Kidney epithelial cell (primary cell): ENCODE measurements at regions not wholly inside any gene's neighbourhood (a gene's known extent, or its start where the extent isn't known, plus 50 kb on each side); places are given as distances from the start of the nearest gene placed in this dataset.

Experiments
- DNase-seq: peaks from one replicate; pipeline ENCODE4 v3.0.0-alpha.2; 2010; ENCODE audit warnings: low read depth
- H3K27me3 ChIP-seq: 2 replicates; pipeline ENCODE4 v1.6.0; 2011; ENCODE audit warnings: low read length; ENCODE audit not compliant: control insufficient read depth, insufficient read depth
- H3K36me3 ChIP-seq: 2 replicates; pipeline ENCODE4 v1.5.1; 2011; ENCODE audit warnings: low read length; ENCODE audit not compliant: control insufficient read depth, insufficient read depth
- H3K4me3 ChIP-seq: 2 replicates; pipeline ENCODE4 v1.5.1; 2011; ENCODE audit warnings: low read depth, mild to moderate bottlenecking, control low read depth, low read length
- TF ChIP-seq, protein P1 (sequence below): IDR thresholded peaks from 2 replicates; pipeline ENCODE4 v1.5.1; 2011; ENCODE audit warnings: mild to moderate bottlenecking, moderate library complexity, low read length, control low read depth, inconsistent platforms; ENCODE audit not compliant: insufficient read depth, poor library complexity, severe bottlenecking

DNA sequence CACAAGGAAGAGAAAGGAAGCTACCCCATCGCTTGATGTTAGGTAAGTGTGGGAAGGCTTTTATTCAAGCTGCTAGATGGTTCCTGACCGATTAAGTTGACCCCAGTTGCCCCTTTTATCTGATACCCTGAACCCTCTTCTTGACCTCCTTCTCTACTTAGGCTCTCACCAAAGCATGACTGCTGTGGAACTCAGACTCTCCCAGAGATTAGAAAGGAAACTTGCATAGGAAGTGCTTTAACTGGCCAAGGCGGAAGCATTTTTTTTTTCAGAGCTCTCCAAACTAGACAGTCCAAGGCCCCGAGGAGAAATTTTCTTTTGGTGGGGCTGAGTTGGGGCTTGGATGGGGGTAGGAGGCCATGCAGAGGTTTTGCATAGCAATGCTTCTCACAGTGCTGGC, 101.3 kb upstream of the USP24 start:
- H3K27me3 ChIP-seq = no peaks in the 10 kb centered on the region
- no peak for DNase-seq
- no peaks in the 10 kb centered on the region for H3K36me3 ChIP-seq
- H3K4me3 ChIP-seq = no peak overlapping the region
- TF ChIP-seq, protein P1, sequence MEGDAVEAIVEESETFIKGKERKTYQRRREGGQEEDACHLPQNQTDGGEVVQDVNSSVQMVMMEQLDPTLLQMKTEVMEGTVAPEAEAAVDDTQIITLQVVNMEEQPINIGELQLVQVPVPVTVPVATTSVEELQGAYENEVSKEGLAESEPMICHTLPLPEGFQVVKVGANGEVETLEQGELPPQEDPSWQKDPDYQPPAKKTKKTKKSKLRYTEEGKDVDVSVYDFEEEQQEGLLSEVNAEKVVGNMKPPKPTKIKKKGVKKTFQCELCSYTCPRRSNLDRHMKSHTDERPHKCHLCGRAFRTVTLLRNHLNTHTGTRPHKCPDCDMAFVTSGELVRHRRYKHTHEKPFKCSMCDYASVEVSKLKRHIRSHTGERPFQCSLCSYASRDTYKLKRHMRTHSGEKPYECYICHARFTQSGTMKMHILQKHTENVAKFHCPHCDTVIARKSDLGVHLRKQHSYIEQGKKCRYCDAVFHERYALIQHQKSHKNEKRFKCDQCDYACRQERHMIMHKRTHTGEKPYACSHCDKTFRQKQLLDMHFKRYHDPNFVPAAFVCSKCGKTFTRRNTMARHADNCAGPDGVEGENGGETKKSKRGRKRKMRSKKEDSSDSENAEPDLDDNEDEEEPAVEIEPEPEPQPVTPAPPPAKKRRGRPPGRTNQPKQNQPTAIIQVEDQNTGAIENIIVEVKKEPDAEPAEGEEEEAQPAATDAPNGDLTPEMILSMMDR = no peak

DNA sequence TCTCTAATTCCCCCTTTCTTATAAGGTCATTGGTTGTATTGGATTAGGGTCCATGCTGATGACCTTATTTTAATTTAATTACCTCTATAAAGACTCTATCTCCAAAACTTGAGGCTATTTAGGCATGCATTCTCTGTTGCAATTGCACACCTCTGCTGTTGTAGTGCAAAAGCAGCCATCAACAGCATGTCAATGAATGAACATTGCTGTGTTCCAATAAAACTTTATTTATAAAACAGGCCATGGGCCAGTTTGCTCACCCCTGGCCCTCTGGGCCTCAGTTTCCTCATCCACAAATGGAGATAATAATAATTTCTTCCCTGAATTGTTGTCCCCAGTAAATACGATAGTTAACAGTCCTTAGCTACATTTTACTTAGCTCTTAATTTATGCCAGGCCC, 100.4 kb upstream of the USP24 start:
- Histone ChIP-seq H3K36me3 (no peaks in the 10 kb centered on the region), H3K27me3 (no peaks in the 10 kb centered on the region), H3K4me3 (no peak overlapping the region)
- TF ChIP-seq, protein P1 = no peak
- no peak for DNase-seq

DNA sequence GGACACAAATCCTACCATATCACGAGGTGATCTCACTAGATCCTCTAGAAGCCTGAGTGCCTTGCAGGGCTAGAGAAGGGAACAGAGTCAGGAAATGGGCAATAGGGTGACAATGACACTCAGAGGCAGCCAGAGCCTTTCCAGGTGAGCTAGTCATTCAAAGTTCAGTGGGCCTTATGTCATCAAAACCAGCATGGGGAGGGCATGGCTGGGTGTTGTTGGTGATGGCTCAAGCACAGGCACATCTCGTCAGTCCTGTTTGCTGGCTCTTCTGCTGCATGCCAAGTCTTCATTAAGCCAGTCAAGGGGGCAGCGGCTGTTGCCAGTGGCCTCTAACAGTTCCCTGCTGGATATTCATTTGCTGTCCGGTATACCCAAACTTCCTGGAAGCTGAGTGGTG, 99.6 kb upstream of the USP24 start:
- Histone ChIP-seq H3K4me3 (no peak overlapping the region), H3K36me3 (no peaks in the 10 kb centered on the region), H3K27me3 (no peaks in the 10 kb centered on the region)
- TF ChIP-seq, protein P1 = no peak
- no peak for DNase-seq

DNA sequence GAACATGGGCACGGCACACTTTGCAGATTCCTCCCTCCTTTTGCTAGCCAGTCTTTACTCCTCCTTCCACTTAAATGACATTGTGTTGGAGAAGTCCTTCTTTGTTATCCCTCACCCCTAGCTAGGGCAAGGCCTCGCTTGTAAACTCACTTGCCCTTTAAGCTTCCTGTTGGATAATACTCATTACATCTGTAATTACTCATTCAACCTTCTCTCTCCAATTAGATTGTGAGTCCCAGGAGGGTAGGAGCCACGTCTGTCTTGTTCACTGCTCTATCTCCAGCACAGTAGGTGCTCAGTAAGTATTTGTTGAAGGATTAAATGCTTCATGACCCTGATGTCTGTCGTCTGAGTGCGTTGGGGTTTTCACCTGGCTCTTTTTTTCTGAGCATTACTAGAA, 98.7 kb upstream of the USP24 start:
- DNase-seq = no peak
- Histone ChIP-seq H3K4me3 (no peak overlapping the region), H3K27me3 (no peaks in the 10 kb centered on the region), H3K36me3 (no peaks in the 10 kb centered on the region)
- TF ChIP-seq, protein P1 = no peak

DNA sequence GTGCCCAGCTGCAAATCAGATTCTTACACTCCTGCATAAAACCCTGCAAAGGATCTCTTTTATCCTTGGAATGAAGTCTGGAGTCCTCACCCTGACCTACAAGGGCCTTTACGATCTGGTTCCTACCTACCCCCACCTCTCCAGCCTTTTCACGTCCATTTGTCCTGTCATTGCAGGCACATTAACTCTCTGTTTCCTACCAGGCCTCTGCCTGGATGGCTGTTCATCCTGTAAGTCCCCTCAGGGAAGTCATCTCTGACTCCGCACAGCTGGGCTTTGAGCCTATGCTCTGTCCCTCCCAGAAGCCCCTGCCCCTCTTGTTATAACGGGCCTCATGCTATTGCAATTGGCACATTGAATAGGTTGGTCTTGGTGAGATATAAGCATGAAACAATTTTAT, 96.8 kb upstream of the USP24 start:
- TF ChIP-seq, protein P1 = no peak
- H3K27me3 ChIP-seq = no peaks in the 10 kb centered on the region
- H3K36me3 ChIP-seq = no peaks in the 10 kb centered on the region
- H3K4me3 ChIP-seq = no peak overlapping the region
- no peak for DNase-seq

DNA sequence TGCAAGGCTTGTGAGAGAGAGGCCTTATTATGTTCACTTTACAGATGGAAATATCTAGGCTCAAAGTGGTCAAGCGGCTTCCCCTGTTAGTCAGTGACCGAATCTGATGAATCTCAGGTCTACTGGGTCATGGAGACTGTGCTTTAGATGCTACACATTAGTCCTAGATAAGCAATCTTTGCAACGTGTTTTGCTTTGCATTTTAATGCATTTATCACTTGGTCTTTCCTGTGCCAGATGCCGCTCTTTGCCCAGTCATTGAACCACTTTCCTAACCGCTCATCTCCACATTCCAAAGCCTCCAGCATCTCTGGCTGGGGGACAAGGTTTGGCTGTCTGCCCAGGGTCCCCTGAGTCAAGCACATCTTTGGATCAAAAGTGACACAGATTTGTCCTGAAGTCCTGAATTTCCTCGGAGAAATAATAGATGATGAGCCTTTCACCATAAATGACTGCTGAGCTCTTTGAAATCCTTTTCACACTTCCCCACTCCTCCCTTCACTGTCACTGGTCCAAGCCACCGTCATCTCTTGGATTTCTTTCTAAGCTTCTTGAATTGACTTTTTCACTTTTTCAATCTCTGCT, 96.0 kb upstream of the USP24 start:
- Histone ChIP-seq H3K27me3 (no peaks in the 10 kb centered on the region), H3K36me3 (no peaks in the 10 kb centered on the region), H3K4me3 (no peak overlapping the region)
- no peak for DNase-seq
- TF ChIP-seq, protein P1 = no peak
